Right lobe of liver (tissue), 6 donors: ENCODE measurements at regions not wholly inside any gene's neighbourhood (a gene's known extent, or its start where the extent isn't known, plus 50 kb on each side); places are given as distances from the start of the nearest gene placed in this dataset.

Source experiments
- ATAC-seq, 4 donors: fragments of 200-7000 bp; cut with Tn5 transposase; one replicate each; pipeline ENCODE4 v1.9.1; 2020; ENCODE audit warnings: mild to moderate bottlenecking in 4 of 4, moderate library complexity in 4 of 4
- DNase-seq, 3 donors: peaks; one replicate each; pipeline ENCODE4 v3.0.0-alpha.2; 2020
- H3K27ac ChIP-seq, 3 donors: fragments of 200-600 bp; one replicate each; pipeline ENCODE4 v1.8.0; 2022
- H3K27me3 ChIP-seq, 2 donors: fragments of 200-600 bp; one replicate each; pipeline ENCODE4 v1.8.0; 2022
- H3K36me3 ChIP-seq, 4 donors: fragments of 200-600 bp; sonication (generic) in 1 of 4; one replicate each; pipeline versions ENCODE4 v1.5.1 to v1.8.0; 2017 to 2022; ENCODE audit warnings: control low read depth in 1 of 4
- H3K4me1 ChIP-seq, 4 donors: fragments of 200-600 bp; sonication (generic) in 1 of 4; one replicate each; pipeline versions ENCODE4 v1.5.1 to v1.8.0; 2017 to 2022; ENCODE audit warnings: control low read depth in 1 of 4
- H3K4me3 ChIP-seq, 3 donors: fragments of 200-600 bp; one replicate each; pipeline ENCODE4 v1.8.0; 2022
- H3K9me3 ChIP-seq, 4 donors: fragments of 200-600 bp; sonication (generic) in 1 of 4; one replicate each; pipeline versions ENCODE4 v1.5.1 to v1.8.0; 2017 to 2022; ENCODE audit warnings: control low read depth in 1 of 4
- POLR2A ChIP-seq: fragments of 450-650 bp; IDR thresholded peaks from one replicate; pipeline ENCODE4 v1.6.1; 2017; ENCODE audit warnings: antibody characterized with exemption, mild to moderate bottlenecking
- WGBS: methylation state at CpG from one replicate; pipeline ENCODE4 v1.1.6; 2018; ENCODE audit warnings: low coverage, low lambda C conversion rate; ENCODE audit not compliant: insufficient coverage; ENCODE audit errors: missing lambda C conversion rate; 5-methylcytosine and 5-hydroxymethylcytosine counted together
- intact Hi-C, 2 donors: fragments of 100-400 bp; cut with DNase I; formaldehyde crosslinking; loops; one replicate each; pipeline versions ENCODE4 v1.11.2 to v1.14.1; 2022
- TF ChIP-seq, protein P1 (sequence below), 4 donors: fragments of 200-600 bp in 3 of 4; fragments of 450-650 bp in 1 of 4; IDR thresholded peaks; one replicate each; pipeline versions ENCODE4 v1.5.1 to v1.8.0; 2016 to 2022; ENCODE audit warnings: antibody characterized with exemption in 4 of 4, mild to moderate bottlenecking in 2 of 4
- donor health status: DM: no; HTN: yes; CAD: no.
- donor health status: DM: no; HTN: no; CAD: no.
- donor health status: DM: no; HTN: no; CAD: no.
- donor health status: DM: no; HTN: yes; CAD: no.
- donor health status: DM: no; HTN: yes; CAD: no.

DNA sequence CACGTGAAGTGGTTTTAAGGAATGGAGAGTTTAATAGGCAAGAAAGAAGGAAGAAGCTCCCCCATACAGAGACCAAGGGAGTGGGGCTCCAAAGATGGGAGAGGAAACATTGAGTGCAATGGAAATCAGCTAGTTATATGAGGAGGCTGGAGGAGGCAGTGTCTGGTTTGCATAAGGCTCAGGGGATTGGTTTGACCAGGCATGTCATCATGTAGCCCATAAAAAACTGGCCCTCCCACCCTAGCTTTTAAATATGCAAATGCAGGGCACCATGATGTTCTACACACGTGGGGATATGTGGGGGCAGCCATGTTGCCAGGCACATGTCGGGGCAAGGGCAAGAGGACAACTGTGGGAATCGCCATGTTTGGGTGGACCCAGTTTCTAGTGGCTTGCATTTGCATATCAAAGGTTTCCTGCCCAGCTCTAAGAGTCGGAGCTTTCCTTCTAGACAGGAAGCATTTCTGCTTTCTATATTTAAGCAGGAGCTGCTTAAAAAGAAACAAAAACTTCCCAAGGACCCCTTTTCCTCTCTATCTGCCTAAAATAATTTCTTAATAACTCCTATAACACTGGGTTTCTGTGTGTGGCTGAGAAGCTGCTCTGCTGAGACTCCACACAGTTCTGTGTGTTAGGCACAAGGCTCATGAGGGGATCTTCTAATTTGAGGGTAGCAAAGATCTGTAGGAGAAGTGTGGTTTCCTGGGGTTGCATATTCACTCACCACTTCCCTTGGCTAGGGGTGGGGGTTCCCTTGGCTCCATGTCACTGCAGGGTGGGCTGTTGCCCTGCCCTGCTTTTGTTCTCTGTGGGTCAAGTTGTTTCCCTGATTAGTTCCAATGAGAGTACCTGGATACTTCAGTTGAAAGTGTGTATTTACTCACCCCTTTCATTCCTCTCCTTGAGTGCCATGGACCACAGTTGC is 113.5 kb downstream of the VSIG4 start:
- TF ChIP-seq, protein P1, sequence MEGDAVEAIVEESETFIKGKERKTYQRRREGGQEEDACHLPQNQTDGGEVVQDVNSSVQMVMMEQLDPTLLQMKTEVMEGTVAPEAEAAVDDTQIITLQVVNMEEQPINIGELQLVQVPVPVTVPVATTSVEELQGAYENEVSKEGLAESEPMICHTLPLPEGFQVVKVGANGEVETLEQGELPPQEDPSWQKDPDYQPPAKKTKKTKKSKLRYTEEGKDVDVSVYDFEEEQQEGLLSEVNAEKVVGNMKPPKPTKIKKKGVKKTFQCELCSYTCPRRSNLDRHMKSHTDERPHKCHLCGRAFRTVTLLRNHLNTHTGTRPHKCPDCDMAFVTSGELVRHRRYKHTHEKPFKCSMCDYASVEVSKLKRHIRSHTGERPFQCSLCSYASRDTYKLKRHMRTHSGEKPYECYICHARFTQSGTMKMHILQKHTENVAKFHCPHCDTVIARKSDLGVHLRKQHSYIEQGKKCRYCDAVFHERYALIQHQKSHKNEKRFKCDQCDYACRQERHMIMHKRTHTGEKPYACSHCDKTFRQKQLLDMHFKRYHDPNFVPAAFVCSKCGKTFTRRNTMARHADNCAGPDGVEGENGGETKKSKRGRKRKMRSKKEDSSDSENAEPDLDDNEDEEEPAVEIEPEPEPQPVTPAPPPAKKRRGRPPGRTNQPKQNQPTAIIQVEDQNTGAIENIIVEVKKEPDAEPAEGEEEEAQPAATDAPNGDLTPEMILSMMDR (IDR thresholded peaks at IDR 0.05): no peak
- no peak for TF ChIP-seq POLR2A

DNA sequence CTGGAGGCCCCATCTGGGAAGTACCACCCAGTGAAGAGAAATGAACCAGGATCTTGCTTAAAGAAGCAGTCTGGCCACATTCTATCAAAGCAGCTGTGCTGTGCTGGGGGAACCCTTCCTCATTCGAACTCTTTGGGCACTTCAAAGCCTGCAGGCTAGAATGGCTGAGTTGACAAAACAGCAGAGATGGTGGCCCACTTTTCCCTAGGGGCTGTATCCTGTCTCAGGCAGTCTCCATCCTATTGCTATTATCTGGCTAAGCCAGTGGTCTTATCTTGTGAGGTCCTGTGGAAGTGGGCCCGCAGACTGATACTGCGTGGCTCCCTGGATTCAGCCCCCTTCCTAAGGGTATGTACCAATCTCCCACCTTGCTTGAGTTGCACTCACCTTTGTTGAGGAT is 114.3 kb downstream of the VSIG4 start:
- no peak overlapping the region for H3K27ac ChIP-seq
- H3K9me3 ChIP-seq: no peaks in the 10 kb centered on the region
- no peaks in the 10 kb centered on the region for H3K36me3 ChIP-seq
- no peak for TF ChIP-seq POLR2A
- TF ChIP-seq, protein P1 (IDR thresholded peaks at IDR 0.05): no peak
- intact Hi-C loops: no loop called here
- 65% methylated on average over 2 of the region's 3 CpGs for WGBS
- no peak overlapping the region for H3K4me3 ChIP-seq
- peaks cover 0 to 6% of the 10 kb centered on the region in 2 donors for H3K27me3 ChIP-seq
- DNase-seq: no peak
- no peak for ATAC-seq
- H3K4me1 ChIP-seq: no peaks in the 10 kb centered on the region

More for the DNA sequence above, 113.5 kb downstream of the VSIG4 start:
- no peaks in the 10 kb centered on the region for H3K9me3 ChIP-seq
- ATAC-seq (no peak), DNase-seq (no peak)
- no peaks in the 10 kb centered on the region for H3K36me3 ChIP-seq
- WGBS: 41% methylated on average over 5 of the region's 5 CpGs
- intact Hi-C loops: no loop called here
- peaks cover 0 to 6% of the 10 kb centered on the region in 2 donors for H3K27me3 ChIP-seq
- H3K27ac ChIP-seq: no peak overlapping the region
- H3K4me1 ChIP-seq: no peaks in the 10 kb centered on the region
- no peak overlapping the region for H3K4me3 ChIP-seq

DNA sequence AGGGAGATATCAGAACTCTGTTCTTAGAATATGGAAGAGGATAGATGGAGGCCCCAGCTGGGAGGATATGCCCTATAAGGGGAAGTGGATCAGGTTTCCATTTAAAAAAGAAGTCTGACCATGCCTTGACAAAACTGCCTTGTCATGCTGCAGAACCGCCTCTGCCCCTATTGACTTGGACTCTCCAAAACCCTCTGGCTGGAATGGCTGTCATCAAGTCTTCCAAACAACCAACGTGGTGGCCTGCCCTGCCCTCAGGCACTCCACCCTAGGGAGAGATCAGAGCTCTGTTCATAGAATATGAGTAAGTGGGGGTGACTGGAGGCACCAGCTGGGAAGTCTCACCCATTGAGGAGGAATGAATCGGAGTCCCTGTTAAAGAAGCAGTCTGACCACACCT is 114.9 kb downstream of the VSIG4 start:
- intact Hi-C loops: no loop called here
- Histone ChIP-seq H3K27ac (no peak overlapping the region), H3K9me3 (no peaks in the 10 kb centered on the region), H3K36me3 (no peaks in the 10 kb centered on the region), H3K27me3 (peaks cover 0 to 6% of the 10 kb centered on the region in 2 donors), H3K4me1 (no peaks in the 10 kb centered on the region), H3K4me3 (no peak overlapping the region)
- DNase-seq (no peak), ATAC-seq (no peak)
- TF ChIP-seq POLR2A: no peak
- TF ChIP-seq, protein P1 (IDR thresholded peaks at IDR 0.05): no peak
- 20% methylated on average over 1 of the region's 3 CpGs for WGBS

DNA sequence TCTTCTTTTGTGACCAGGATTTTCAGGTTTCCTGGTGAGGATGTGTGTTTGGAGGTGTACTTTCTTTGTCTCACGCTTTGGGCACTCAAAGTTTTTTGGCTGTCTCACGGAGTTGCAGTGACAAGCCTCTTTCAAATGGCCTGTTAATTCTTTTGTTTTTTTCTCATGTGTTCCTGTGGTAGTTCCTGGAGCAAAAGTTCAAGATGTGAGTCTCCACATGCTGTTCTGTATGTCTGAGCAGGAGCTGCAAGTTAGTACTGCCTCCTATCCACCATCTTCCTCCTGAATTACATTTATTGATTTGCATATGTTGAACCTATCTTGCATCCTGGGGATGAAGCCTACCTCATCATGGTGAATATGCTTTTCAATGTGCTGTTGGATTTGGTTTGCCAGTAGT is 118.5 kb downstream of the VSIG4 start:
- peaks cover 0 to 6% of the 10 kb centered on the region in 2 donors for H3K27me3 ChIP-seq
- ATAC-seq (no peak), DNase-seq (no peak)
- no peaks in the 10 kb centered on the region for H3K36me3 ChIP-seq
- no peaks in the 10 kb centered on the region for H3K9me3 ChIP-seq
- no peak overlapping the region for H3K27ac ChIP-seq
- intact Hi-C loops: no loop called here
- WGBS: 26% methylated on average over 2 of the region's 2 CpGs
- H3K4me3 ChIP-seq: no peak overlapping the region
- no peaks in the 10 kb centered on the region for H3K4me1 ChIP-seq
- TF ChIP-seq POLR2A: no peak
- TF ChIP-seq, protein P1 (IDR thresholded peaks at IDR 0.05): no peak
